HCT116 (cell line): ENCODE measurements at regions not wholly inside any gene's neighbourhood (a gene's known extent, or its start where the extent isn't known, plus 50 kb on each side); places are given as distances from the start of the nearest gene placed in this dataset.

Experiments used
- ATAC-seq: fragments of 200-7000 bp; cut with Tn5 transposase; 2 replicates; pipeline ENCODE4 v1.9.1; 2020; ENCODE audit warnings: mild to moderate bottlenecking, moderate library complexity
- BruUV-seq: library from RNA; stranded (reverse); fragments of 400-500 nt; replicated peaks from 2 replicates; lab custom pipeline; 2021; lab: Mats Ljungman, UMichigan
- CTCF ChIA-PET: fragments of 300-600 bp; sonication (Branson Sonifier 250); formaldehyde crosslinking; loops from one replicate; lab custom pipeline; 2021; ENCODE audit warnings: antibody characterized with exemption; lab: Charles Lee
- POLR2A ChIA-PET: fragments of 300-600, 350-600 bp; sonication (Branson Sonifier 250); formaldehyde crosslinking; loops from one replicate; lab custom pipeline; 2021; ENCODE audit warnings: antibody characterized with exemption; lab: Charles Lee
- RAD21 ChIA-PET, 2 experiments: fragments of 300-600 bp; sonication (Branson Sonifier 250); formaldehyde crosslinking; loops; one replicate each; lab custom pipeline; 2023; ENCODE audit warnings: low total read pairs in 2 of 2; ENCODE audit not compliant: uncharacterized antibody in 2 of 2, unreplicated experiment in 2 of 2, low non-redundant PET in 1 of 2; lab: Charles Lee
- DNase-seq: peaks from one replicate; pipeline ENCODE4 v3.0.0-alpha.2; 2010; ENCODE audit warnings: low read depth, low spot score
- H2AFZ ChIP-seq: fragments of 200-600 bp; shearing (Covaris generic), sonication (generic); 2 replicates; pipeline ENCODE4 v1.6.1; 2017; ENCODE audit warnings: low read depth, mixed run types, mixed read lengths, antibody characterized with exemption, low read length; ENCODE audit not compliant: poor library complexity, severe bottlenecking
- H3K27ac ChIP-seq: 2 replicates; pipeline ENCODE4 v1.5.1; 2012; ENCODE audit warnings: low read depth, low read length
- H3K27me3 ChIP-seq: fragments of 200-600 bp; sonication (generic); 2 replicates; pipeline ENCODE4 v1.6.1; 2016; ENCODE audit warnings: mixed run types, low read length, mixed read lengths; ENCODE audit not compliant: insufficient read depth
- H3K36me3 ChIP-seq, 2 experiments: fragments of 200-500 bp in 1 of 2; fragments of 200-600 bp in 1 of 2; sonication (Bioruptor generic) in 1 of 2; sonication (generic) in 1 of 2; 2 replicates each; pipeline versions ENCODE4 v1.5.1 to v1.6.1; 2014 to 2016; ENCODE audit warnings: low read length in 2 of 2, inconsistent platforms in 1 of 2, mixed read lengths in 1 of 2, mixed run types in 1 of 2; ENCODE audit not compliant: insufficient read depth in 2 of 2, control insufficient read depth in 1 of 2
- H3K4me1 ChIP-seq, 2 experiments: fragments of 200-600 bp in 1 of 2; sonication (generic) in 1 of 2; 2 replicates each; pipeline versions ENCODE4 v1.5.1 to v1.6.1; 2012 to 2017; ENCODE audit warnings: low read length in 2 of 2, inconsistent platforms in 1 of 2, mild to moderate bottlenecking in 1 of 2, mixed read lengths in 1 of 2, mixed run types in 1 of 2, moderate library complexity in 1 of 2; ENCODE audit not compliant: insufficient read depth in 2 of 2, control insufficient read depth in 1 of 2
- H3K4me2 ChIP-seq: fragments of 200-600 bp; sonication (generic); 2 replicates; pipeline ENCODE4 v1.6.1; 2017; ENCODE audit warnings: mixed run types, low read length, mixed read lengths
- H3K4me3 ChIP-seq, 2 experiments: fragments of 200-600 bp in 1 of 2; sonication (generic) in 1 of 2; replicated peaks in 1 of 2; 2 replicates each; pipeline ENCODE4 v1.5.1; 2011 to 2016; ENCODE audit warnings: low read length in 2 of 2, control low read depth in 1 of 2, low read depth in 1 of 2, mild to moderate bottlenecking in 1 of 2, mixed read lengths in 1 of 2, mixed run types in 1 of 2
- H3K79me2 ChIP-seq: fragments of 200-600 bp; sonication (generic); 2 replicates; pipeline ENCODE4 v1.6.1; 2017; ENCODE audit warnings: mild to moderate bottlenecking, mixed run types, low read length, moderate library complexity, mixed read lengths; ENCODE audit not compliant: insufficient read depth
- H3K9ac ChIP-seq: fragments of 200-600 bp; sonication (generic); 2 replicates; pipeline ENCODE4 v1.6.1; 2016; ENCODE audit warnings: low read length, mixed read lengths
- H3K9me2 ChIP-seq: fragments of 200-600 bp; sonication (generic), shearing (Covaris generic); 2 replicates; pipeline ENCODE4 v1.6.1; 2017; ENCODE audit warnings: mixed run types, mild to moderate bottlenecking, moderate library complexity; ENCODE audit not compliant: insufficient read depth
- H3K9me3 ChIP-seq, 2 experiments: fragments of 200-500 bp in 1 of 2; fragments of 200-600 bp in 1 of 2; sonication (Bioruptor generic) in 1 of 2; sonication (generic) in 1 of 2; 2 replicates each; pipeline ENCODE4 v1.6.1; 2014 to 2017; ENCODE audit warnings: low read length in 2 of 2, mixed read lengths in 2 of 2, inconsistent platforms in 1 of 2, low read depth in 1 of 2, mild to moderate bottlenecking in 1 of 2, mixed run types in 1 of 2, moderate library complexity in 1 of 2; ENCODE audit not compliant: control insufficient read depth in 1 of 2, insufficient read depth in 1 of 2
- H4K20me1 ChIP-seq: fragments of 200-600 bp; sonication (generic), shearing (Covaris generic); 2 replicates; pipeline ENCODE4 v1.6.1; 2017; ENCODE audit warnings: mixed run types, mild to moderate bottlenecking, moderate library complexity; ENCODE audit not compliant: insufficient read depth
- CEBPB ChIP-seq: IDR thresholded peaks from 2 replicates; pipeline ENCODE4 v1.6.1; 2012; ENCODE audit warnings: low read depth
- CTCF ChIP-seq, 3 experiments: fragments of 200-600 bp in 1 of 3; sonication (generic) in 1 of 3; IDR thresholded peaks in 2 of 3; conservative IDR thresholded peaks in 1 of 3; 2 replicates each; pipeline ENCODE4 v1.5.1; 2012 to 2017; ENCODE audit warnings: low read depth in 2 of 3, low read length in 2 of 3, antibody characterized with exemption in 1 of 3, borderline replicate concordance in 1 of 3, control low read depth in 1 of 3, mild to moderate bottlenecking in 1 of 3, mixed read lengths in 1 of 3, mixed run types in 1 of 3, moderate library complexity in 1 of 3; ENCODE audit not compliant: insufficient read depth in 1 of 3
- JUND ChIP-seq: IDR thresholded peaks from 2 replicates; pipeline ENCODE4 v1.6.1; 2012
- POLR2AphosphoS5 ChIP-seq: IDR thresholded peaks from 2 replicates; pipeline ENCODE4 v1.6.1; 2011; ENCODE audit warnings: mild to moderate bottlenecking, low read depth, low read length, moderate library complexity
- SIN3A ChIP-seq: IDR thresholded peaks from 2 replicates; pipeline ENCODE4 v1.6.1; 2012; ENCODE audit warnings: low read depth
- SP1 ChIP-seq: IDR thresholded peaks from 2 replicates; pipeline ENCODE4 v1.6.1; 2012; ENCODE audit warnings: low read depth
- TCF7L2 ChIP-seq: IDR thresholded peaks from 2 replicates; pipeline ENCODE4 v1.7.0; 2011; ENCODE audit warnings: borderline replicate concordance, inconsistent platforms; ENCODE audit not compliant: insufficient read depth, insufficient read length; ENCODE audit errors: extremely low read depth
- intact Hi-C: fragments of 100-400 bp; cut with micrococcal nuclease; formaldehyde crosslinking; loops from 2 replicates; pipeline ENCODE4 v1.10.0; 2022
- TF ChIP-seq, protein P1 (sequence below): IDR thresholded peaks from 2 replicates; pipeline ENCODE4 v1.6.1; 2012; ENCODE audit warnings: low read depth
- TF ChIP-seq, protein P2 (sequence below): IDR thresholded peaks from 2 replicates; pipeline ENCODE4 v1.6.1; 2012

GRCh38 chr1:59159557-59160203, 137.2 kb upstream of the FGGY start (continued):
- TF ChIP-seq, protein P1, sequence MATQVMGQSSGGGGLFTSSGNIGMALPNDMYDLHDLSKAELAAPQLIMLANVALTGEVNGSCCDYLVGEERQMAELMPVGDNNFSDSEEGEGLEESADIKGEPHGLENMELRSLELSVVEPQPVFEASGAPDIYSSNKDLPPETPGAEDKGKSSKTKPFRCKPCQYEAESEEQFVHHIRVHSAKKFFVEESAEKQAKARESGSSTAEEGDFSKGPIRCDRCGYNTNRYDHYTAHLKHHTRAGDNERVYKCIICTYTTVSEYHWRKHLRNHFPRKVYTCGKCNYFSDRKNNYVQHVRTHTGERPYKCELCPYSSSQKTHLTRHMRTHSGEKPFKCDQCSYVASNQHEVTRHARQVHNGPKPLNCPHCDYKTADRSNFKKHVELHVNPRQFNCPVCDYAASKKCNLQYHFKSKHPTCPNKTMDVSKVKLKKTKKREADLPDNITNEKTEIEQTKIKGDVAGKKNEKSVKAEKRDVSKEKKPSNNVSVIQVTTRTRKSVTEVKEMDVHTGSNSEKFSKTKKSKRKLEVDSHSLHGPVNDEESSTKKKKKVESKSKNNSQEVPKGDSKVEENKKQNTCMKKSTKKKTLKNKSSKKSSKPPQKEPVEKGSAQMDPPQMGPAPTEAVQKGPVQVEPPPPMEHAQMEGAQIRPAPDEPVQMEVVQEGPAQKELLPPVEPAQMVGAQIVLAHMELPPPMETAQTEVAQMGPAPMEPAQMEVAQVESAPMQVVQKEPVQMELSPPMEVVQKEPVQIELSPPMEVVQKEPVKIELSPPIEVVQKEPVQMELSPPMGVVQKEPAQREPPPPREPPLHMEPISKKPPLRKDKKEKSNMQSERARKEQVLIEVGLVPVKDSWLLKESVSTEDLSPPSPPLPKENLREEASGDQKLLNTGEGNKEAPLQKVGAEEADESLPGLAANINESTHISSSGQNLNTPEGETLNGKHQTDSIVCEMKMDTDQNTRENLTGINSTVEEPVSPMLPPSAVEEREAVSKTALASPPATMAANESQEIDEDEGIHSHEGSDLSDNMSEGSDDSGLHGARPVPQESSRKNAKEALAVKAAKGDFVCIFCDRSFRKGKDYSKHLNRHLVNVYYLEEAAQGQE: no peak

GRCh38 chr1:59161136-59161535, 135.8 kb upstream of the FGGY start:
- H3K79me2 ChIP-seq: no peaks in the 10 kb centered on the region
- H3K27me3 ChIP-seq: no peaks in the 10 kb centered on the region
- ChIA-PET POLR2A (no interaction called here), RAD21 (no interaction called here), CTCF (no interaction called here)
- H3K9me3 ChIP-seq: peaks cover 0 to 4% of the 10 kb centered on the region in 2 experiments; a peak in 1 of 4 replicates
- no peaks in the 10 kb centered on the region for H3K9me2 ChIP-seq
- ATAC-seq (no peak), DNase-seq (no peak)
- TF ChIP-seq POLR2AphosphoS5 (no peak), JUND (no peak), SIN3A (no peak), CEBPB (no peak), CTCF (IDR thresholded peaks at IDR 0.05 in 2 of 3, conservative IDR thresholded peaks at IDR 0.05 in 1 of 3; ENCODE audit: borderline replicate concordance in 1 of 3, insufficient read depth in 1 of 3, low read depth in 2 of 3, low read length in 2 of 3) (no peak), SP1 (no peak), TCF7L2 (no peak)
- TF ChIP-seq, protein P2, sequence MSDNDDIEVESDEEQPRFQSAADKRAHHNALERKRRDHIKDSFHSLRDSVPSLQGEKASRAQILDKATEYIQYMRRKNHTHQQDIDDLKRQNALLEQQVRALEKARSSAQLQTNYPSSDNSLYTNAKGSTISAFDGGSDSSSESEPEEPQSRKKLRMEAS: no peak
- no peak overlapping the region for H3K4me3 ChIP-seq
- H3K4me2 ChIP-seq: no peak overlapping the region
- no peaks in the 10 kb centered on the region for H4K20me1 ChIP-seq
- no peak overlapping the region for H3K27ac ChIP-seq
- intact Hi-C loops: no loop called here
- no peaks in the 10 kb centered on the region for H3K36me3 ChIP-seq
- H2AFZ ChIP-seq: no peak overlapping the region
- peaks cover 15 to 18% of the 10 kb centered on the region in 2 experiments; a peak in 3 of 4 replicates for H3K4me1 ChIP-seq
- no peak overlapping the region for H3K9ac ChIP-seq
- BruUV-seq: no TSS peak
